Coronary artery (tissue), 2 donors: ENCODE measurements at regions not wholly inside any gene's neighbourhood (a gene's known extent, or its start where the extent isn't known, plus 50 kb on each side); places are given as distances from the start of the nearest gene placed in this dataset.
A peak's percentile ranks its signal among the peaks of the same experiment; 100 is the strongest.

Source experiments
- DNase-seq: peaks from one replicate; pipeline ENCODE4 v3.0.0-alpha.2; 2017; ENCODE audit warnings: low spot score
- H3K27ac ChIP-seq, 2 donors: fragments of 200-600 bp; sonication (generic); one replicate each; pipeline ENCODE4 v1.5.1; 2016 to 2019
- H3K4me3 ChIP-seq: fragments of 200-600 bp; sonication (generic); 2 replicates; pipeline ENCODE4 v1.5.1; 2016; ENCODE audit warnings: mild to moderate bottlenecking, moderate library complexity
- TF ChIP-seq, protein P1 (sequence below): fragments of 200-600 bp; sonication (generic); IDR thresholded peaks from one replicate; pipeline ENCODE4 v1.5.1; 2019; ENCODE audit warnings: antibody characterized with exemption

DNA sequence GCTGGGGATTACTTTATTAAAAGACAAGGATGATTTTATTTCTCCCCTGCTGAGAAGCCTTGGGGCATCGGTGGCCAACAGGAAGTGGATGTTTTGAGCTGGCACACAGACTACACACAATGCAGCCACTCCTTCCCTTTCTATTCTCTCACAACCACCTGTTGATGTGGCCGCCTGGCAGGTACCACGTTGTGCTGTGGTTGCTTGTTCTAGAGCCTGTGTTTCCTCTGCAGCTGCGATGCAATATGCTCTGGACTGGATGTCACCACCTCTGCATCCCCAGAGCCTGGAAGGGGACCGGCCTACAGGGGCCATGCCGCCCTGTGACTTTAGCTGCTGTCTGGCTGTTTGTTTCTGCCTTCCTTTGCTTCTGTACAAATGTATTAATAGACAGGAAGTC, 195.7 kb upstream of the CELF2 start:
- TF ChIP-seq, protein P1, sequence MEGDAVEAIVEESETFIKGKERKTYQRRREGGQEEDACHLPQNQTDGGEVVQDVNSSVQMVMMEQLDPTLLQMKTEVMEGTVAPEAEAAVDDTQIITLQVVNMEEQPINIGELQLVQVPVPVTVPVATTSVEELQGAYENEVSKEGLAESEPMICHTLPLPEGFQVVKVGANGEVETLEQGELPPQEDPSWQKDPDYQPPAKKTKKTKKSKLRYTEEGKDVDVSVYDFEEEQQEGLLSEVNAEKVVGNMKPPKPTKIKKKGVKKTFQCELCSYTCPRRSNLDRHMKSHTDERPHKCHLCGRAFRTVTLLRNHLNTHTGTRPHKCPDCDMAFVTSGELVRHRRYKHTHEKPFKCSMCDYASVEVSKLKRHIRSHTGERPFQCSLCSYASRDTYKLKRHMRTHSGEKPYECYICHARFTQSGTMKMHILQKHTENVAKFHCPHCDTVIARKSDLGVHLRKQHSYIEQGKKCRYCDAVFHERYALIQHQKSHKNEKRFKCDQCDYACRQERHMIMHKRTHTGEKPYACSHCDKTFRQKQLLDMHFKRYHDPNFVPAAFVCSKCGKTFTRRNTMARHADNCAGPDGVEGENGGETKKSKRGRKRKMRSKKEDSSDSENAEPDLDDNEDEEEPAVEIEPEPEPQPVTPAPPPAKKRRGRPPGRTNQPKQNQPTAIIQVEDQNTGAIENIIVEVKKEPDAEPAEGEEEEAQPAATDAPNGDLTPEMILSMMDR = no peak
- peak overlapping the region; percentile 54 to 82 for H3K27ac ChIP-seq
- no peak overlapping the region for H3K4me3 ChIP-seq
- no peak for DNase-seq

DNA sequence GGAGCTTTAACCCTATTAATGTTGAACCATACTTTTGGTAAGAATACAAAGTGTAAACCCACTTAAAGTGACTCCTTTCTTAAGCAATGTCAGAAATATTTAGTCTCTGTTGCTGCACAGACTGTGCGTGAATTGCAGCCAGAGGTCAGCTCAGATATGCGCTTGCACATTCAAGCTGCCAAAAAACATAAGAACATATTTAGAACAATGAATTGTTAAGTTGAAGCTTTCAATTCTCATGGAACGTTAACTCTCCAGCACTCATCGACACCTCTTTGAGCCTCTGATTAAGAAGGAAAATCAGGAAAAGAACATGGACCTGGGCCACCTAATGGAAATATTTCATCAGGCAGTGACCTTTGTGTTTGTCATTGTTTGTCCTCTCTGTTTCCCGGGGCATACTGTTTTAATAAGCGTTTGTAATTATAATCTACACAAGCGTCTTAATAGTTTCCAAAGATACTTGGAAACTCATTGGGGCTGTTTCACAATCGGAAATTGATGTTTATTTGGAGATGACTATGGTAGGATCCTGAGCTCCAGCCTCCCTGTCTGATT, 193.0 kb upstream of the CELF2 start:
- peak overlapping the region; percentile 61 to 84 for H3K27ac ChIP-seq
- peak overlapping the region; percentile 32 for H3K4me3 ChIP-seq
- TF ChIP-seq, protein P1 = no peak
- peak; percentile 84 for DNase-seq

DNA sequence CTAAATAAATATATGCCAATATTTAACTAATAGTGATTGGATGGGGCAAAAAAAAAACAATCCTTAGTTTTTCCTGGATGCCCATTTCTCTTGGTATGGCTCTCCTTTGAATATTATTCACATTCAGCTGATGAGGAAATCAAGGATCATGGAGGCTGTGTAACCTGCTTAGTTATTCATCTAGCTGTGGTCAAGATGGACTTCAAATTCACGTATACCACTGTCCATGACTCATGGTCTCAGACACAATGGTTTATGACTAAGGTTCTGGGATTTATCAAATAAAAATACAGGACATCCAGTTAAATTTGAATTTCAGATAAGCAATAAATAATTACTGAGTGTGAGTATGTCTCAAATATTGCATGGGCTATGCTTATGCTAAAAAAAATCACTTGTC, 191.5 kb upstream of the CELF2 start:
- TF ChIP-seq, protein P1 = no peak
- Histone ChIP-seq H3K27ac (peak overlapping the region in 1 of 2 donors; percentile 84), H3K4me3 (no peak overlapping the region)
- no peak for DNase-seq

DNA sequence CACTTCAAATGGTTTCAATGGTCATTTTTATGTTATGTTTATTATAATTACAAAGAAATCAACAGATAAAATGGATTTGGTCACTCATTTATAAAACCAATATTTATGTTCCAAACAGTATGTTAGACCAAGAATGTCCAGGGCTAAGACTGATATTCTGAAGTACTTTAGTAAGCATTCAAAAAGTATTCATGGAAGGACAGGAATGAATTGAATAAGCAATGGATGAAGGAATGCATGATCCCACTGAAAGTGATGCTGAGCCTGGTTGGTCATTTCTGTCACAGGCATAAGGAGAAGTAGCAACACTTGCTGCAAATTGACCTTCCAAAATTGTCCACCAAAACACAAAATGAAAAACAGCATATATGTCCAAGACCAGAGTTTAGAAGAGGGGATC, 189.0 kb upstream of the CELF2 start:
- DNase-seq = no peak
- TF ChIP-seq, protein P1 = no peak
- no peak overlapping the region for H3K4me3 ChIP-seq
- H3K27ac ChIP-seq = peak overlapping the region in 1 of 2 donors; percentile 80

DNA sequence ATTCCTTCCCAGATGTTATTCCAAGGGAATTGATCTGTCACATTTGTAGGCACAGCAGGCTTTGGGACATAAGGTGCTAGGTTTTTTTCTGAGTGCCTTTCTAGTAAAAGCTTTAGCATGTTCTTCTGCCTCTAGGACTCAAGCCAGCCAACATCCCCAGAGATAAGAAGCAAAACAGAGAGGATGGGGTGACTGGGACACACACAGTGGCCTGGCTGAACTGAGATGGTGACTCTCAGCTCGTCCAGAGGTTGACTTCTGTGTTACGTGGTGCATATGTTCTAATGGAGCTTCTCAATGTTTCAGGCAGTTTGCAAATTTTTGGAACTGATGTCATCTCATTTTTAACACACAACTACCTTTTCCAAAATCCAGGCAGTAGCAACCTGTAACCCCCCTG, 188.1 kb upstream of the CELF2 start:
- Histone ChIP-seq H3K27ac (peak overlapping the region; percentile 79 to 80), H3K4me3 (no peak overlapping the region)
- DNase-seq = no peak
- TF ChIP-seq, protein P1 = no peak

DNA sequence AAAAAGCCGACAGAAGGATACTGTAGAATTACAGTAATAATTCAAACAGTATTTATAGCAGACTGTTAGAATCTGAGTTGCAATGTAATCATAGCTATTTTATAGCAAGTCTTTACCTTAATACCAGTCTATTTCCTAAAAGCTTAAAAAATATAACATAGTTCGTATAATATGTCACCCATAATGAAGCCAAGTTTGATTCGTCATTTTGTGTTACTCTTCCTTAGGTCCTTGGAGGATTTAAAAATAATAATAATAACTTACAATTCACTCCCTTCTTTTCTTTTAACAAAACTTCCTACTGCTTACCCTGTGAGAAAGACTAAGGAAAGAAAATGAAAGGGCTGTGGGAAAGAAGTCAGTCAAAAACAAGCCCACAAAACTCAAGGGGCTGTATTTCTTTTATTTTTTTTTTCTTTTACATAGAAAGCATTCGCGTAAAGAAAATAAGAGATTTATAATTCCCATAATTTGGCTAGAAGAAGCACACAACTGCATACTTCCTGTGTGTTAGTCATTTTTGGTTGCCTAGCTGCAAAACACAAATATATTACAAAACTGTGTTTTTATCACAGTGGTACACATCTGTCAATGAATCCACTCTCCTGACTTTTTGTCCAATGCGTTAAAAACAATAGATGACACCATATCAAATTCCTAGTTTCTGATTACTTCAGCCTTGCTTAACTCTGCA, 187.2 kb upstream of the CELF2 start:
- TF ChIP-seq, protein P1 = no peak
- no peak for DNase-seq
- Histone ChIP-seq H3K27ac (peak overlapping the region; percentile 79 to 87), H3K4me3 (peak overlapping the region; percentile 20)

DNA sequence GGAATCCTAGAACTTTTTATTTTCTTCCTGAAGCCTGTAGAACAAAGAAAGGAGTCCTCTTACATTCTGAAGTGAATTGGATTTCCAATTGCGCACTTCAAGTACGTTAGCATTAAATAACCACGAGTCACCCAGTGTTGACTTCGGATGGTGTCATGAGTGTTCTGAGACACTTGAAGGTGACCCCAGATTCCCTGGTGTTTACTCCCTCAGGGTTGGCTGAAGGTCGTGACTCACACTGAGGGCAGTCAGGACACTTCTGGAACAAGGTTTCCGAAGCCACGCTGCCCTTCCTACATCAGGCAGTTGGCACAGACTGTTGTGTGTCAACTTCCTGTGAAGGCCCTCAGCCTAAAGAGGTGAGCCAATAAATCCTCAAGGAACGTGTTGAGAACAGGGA, 186.6 kb upstream of the CELF2 start:
- Histone ChIP-seq H3K27ac (peak overlapping the region; percentile 79 to 87), H3K4me3 (peak overlapping the region; percentile 20)
- peak; percentile 94 for DNase-seq
- TF ChIP-seq, protein P1 = no peak
